WTC11 (cell line): ENCODE measurements at regions not wholly inside any gene's neighbourhood (a gene's known extent, or its start where the extent isn't known, plus 50 kb on each side); places are given as distances from the start of the nearest gene placed in this dataset.

Source experiments
- ATAC-seq: fragments of 200-7000 bp; cut with Tn5 transposase; 2 replicates; pipeline ENCODE4 v1.10.0; 2021; ENCODE audit warnings: mild to moderate bottlenecking, moderate library complexity
- CTCF ChIA-PET: fragments of 300-600 bp; sonication (Branson Sonifier 250); formaldehyde crosslinking; loops from one replicate; lab custom pipeline; 2021; ENCODE audit warnings: antibody characterized with exemption; lab: Charles Lee
- POLR2A ChIA-PET: fragments of 350-600 bp; sonication (Branson Sonifier 250); formaldehyde crosslinking; loops from one replicate; lab custom pipeline; 2021; ENCODE audit warnings: antibody characterized with exemption; lab: Charles Lee
- DNase-seq: peaks from one replicate; pipeline ENCODE4 v3.0.0; 2021; ENCODE audit warnings: low spot score
- H3K27ac Mint-ChIP-seq: 2 replicates; pipeline ENCODE4 v1.8.0; 2021; ENCODE audit warnings: mixed read lengths
- H3K27me3 Mint-ChIP-seq: 2 replicates; pipeline ENCODE4 v1.8.0; 2021; ENCODE audit warnings: low read depth, mild to moderate bottlenecking, moderate library complexity, mixed read lengths
- H3K36me3 Mint-ChIP-seq: 2 replicates; pipeline ENCODE4 v1.8.0; 2021; ENCODE audit warnings: mixed read lengths
- H3K4me1 Mint-ChIP-seq: 2 replicates; pipeline ENCODE4 v1.8.0; 2022; ENCODE audit warnings: mixed read lengths
- H3K4me3 Mint-ChIP-seq: 2 replicates; pipeline ENCODE4 v1.8.0; 2021; ENCODE audit warnings: mild to moderate bottlenecking, moderate library complexity, mixed read lengths
- H3K9me3 Mint-ChIP-seq: 2 replicates; pipeline ENCODE4 v1.8.0; 2021; ENCODE audit warnings: mixed read lengths
- NFATC4 ChIP-seq: fragments of 250-450 bp; sonication (Bioruptor Pico); IDR thresholded peaks from 2 replicates; pipeline ENCODE4 v1.9.0; 2021; ENCODE audit warnings: mild to moderate bottlenecking
- SMAD4 ChIP-seq: sonication (generic); formaldehyde crosslinking; IDR thresholded peaks from 2 replicates; pipeline ENCODE4 v1.8.0; 2022; ENCODE audit warnings: mild to moderate bottlenecking, missing genetic modification reagents
- USF1 ChIP-seq: sonication (generic); formaldehyde crosslinking; IDR thresholded peaks from 2 replicates; pipeline ENCODE4 v1.8.0; 2022; ENCODE audit warnings: mild to moderate bottlenecking, missing genetic modification reagents
- USF2 ChIP-seq: sonication (generic); formaldehyde crosslinking; IDR thresholded peaks from 2 replicates; pipeline ENCODE4 v1.8.1; 2023; ENCODE audit warnings: mild to moderate bottlenecking, missing genetic modification reagents, moderate library complexity
- ZNF232 ChIP-seq: sonication (generic); formaldehyde crosslinking; IDR thresholded peaks from 2 replicates; pipeline ENCODE4 v1.8.0; 2022; ENCODE audit warnings: mild to moderate bottlenecking, missing genetic modification reagents
- ZNF416 ChIP-seq: fragments of 250-450 bp; sonication (Bioruptor Pico); IDR thresholded peaks from 2 replicates; pipeline ENCODE4 v1.9.0; 2021; ENCODE audit warnings: mild to moderate bottlenecking, inconsistent platforms
- ZNF423 ChIP-seq: fragments of 250-450 bp; sonication (Bioruptor Pico); IDR thresholded peaks from 2 replicates; pipeline ENCODE4 v2.1.2; 2022; ENCODE audit warnings: mild to moderate bottlenecking, moderate library complexity
- ZNF532 ChIP-seq: fragments of 250-450 bp; sonication (Bioruptor Pico); IDR thresholded peaks from 2 replicates; pipeline ENCODE4 v1.9.0; 2021; ENCODE audit warnings: mild to moderate bottlenecking, borderline replicate concordance
- TF ChIP-seq, protein P1 (sequence below): fragments of 250-450 bp; sonication (Bioruptor Pico); IDR thresholded peaks from 2 replicates; pipeline ENCODE4 v2.1.2; 2022; ENCODE audit warnings: mild to moderate bottlenecking, moderate library complexity
- TF ChIP-seq, protein P2 (sequence below): sonication (generic); formaldehyde crosslinking; IDR thresholded peaks from 2 replicates; pipeline ENCODE4 v1.8.0; 2022; ENCODE audit warnings: mild to moderate bottlenecking, missing genetic modification reagents

DNA sequence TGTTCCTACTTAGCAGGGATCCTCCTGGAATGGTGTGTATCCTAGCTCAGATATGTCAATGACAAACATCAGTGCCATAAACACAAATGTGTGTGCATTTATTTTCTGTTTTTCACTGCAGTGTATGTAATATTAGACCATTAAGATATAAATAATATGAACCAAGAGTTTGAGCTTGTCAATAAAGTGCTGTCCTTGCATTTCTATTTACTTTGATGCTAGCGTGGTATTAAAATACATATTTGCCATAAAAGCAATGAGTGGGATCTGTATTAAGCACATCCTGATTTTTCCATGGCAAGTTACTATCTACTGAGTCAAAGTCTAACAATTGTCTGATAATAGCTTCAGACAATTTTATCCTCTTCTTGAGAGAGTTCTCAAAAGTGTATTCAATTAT lies 157.6 kb downstream of the DIRAS2 start (continued):
- TF ChIP-seq ZNF532 (no peak), ZNF232 (no peak)
- TF ChIP-seq, protein P1, sequence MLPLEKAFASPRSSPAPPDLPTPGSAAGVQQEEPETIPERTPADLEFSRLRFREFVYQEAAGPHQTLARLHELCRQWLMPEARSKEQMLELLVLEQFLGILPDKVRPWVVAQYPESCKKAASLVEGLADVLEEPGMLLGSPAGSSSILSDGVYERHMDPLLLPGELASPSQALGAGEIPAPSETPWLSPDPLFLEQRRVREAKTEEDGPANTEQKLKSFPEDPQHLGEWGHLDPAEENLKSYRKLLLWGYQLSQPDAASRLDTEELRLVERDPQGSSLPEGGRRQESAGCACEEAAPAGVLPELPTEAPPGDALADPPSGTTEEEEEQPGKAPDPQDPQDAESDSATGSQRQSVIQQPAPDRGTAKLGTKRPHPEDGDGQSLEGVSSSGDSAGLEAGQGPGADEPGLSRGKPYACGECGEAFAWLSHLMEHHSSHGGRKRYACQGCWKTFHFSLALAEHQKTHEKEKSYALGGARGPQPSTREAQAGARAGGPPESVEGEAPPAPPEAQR, result no peak

- Mint-ChIP-seq H3K4me3 (no peak overlapping the region), H3K27me3 (peaks cover 4% of the 10 kb centered on the region; the same call in 1 of the 2 replicates), H3K4me1 (no peaks in the 10 kb centered on the region), H3K9me3 (peaks cover 20% of the 10 kb centered on the region), H3K36me3 (0 out of 2 replicates have a peak, but pooled peaks cover 2% of the 10 kb centered on the region), H3K27ac (no peak overlapping the region)
- ATAC-seq, result no peak
- no peak for TF ChIP-seq ZNF423 (CRISPR knock-in tag)
- no peak for TF ChIP-seq NFATC4 (CRISPR knock-in tag)
- TF ChIP-seq, protein P2, sequence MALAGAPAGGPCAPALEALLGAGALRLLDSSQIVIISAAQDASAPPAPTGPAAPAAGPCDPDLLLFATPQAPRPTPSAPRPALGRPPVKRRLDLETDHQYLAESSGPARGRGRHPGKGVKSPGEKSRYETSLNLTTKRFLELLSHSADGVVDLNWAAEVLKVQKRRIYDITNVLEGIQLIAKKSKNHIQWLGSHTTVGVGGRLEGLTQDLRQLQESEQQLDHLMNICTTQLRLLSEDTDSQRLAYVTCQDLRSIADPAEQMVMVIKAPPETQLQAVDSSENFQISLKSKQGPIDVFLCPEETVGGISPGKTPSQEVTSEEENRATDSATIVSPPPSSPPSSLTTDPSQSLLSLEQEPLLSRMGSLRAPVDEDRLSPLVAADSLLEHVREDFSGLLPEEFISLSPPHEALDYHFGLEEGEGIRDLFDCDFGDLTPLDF (CRISPR knock-in tag), result no peak
- no peak for TF ChIP-seq SMAD4 (CRISPR knock-in tag)
- CTCF ChIA-PET, result no interaction called here
- no peak for DNase-seq
- POLR2A ChIA-PET, result no interaction called here
Measured at GRCh38 chr9:90489066-90489465, 153.6 kb downstream of the DIRAS2 start.

- TF ChIP-seq USF1, result no peak
- Mint-ChIP-seq H3K9me3 (peaks cover 25% of the 10 kb centered on the region), H3K4me1 (peaks cover 24% of the 10 kb centered on the region), H3K4me3 (no peak overlapping the region), H3K27ac (no peak overlapping the region), H3K36me3 (no peaks in the 10 kb centered on the region), H3K27me3 (no peaks in the 10 kb centered on the region)
- DNase-seq (no peak), ATAC-seq (no peak)
- CTCF ChIA-PET, result no interaction called here
- POLR2A ChIA-PET, result no interaction called here
Measured at GRCh38 chr9:90499761-90500160, 142.9 kb downstream of the DIRAS2 start.

DNA sequence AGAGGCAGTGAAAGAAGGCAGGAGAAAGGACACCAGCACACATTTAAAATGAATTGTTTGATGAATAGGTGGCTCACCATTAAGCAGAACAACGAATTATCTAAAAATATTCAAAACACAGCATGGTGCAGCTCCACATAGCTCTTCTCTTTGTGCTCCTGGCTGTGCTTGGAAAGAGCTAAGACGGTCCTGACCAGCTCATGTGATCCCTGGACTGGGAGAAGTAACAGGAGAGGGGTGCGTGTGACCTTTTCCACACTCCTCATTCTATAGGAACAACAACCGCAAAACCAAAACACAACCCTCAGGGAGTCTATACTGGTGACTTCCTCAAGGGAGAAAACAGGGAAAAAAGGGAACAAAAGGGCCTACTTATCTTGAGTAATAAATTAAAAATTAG lies 140.5 kb downstream of the DIRAS2 start:
- H3K4me1 Mint-ChIP-seq, result peaks cover 38% of the 10 kb centered on the region
- DNase-seq (no peak), ATAC-seq (peak; percentile 65)
- H3K4me3 Mint-ChIP-seq, result no peak overlapping the region
- peaks cover 14% of the 10 kb centered on the region for H3K9me3 Mint-ChIP-seq
- CTCF ChIA-PET, result interaction anchor here (1.4 kb wide), 1 partner anchor 46 kb away, joined by 4 read pairs; no protein-coding TSS in a partner anchor
- POLR2A ChIA-PET, result no interaction called here
- no peaks in the 10 kb centered on the region for H3K36me3 Mint-ChIP-seq
- TF ChIP-seq SMAD4 (CRISPR knock-in tag) (no peak), USF2 (CRISPR knock-in tag) (peak; percentile 30; the same call in 1 of the 2 replicates), ZNF416 (CRISPR knock-in tag) (no peak)
- no peaks in the 10 kb centered on the region for H3K27me3 Mint-ChIP-seq
- H3K27ac Mint-ChIP-seq, result peak overlapping the region; percentile 62
